Upper lobe of left lung (tissue), 6 donors: ENCODE measurements at regions not wholly inside any gene's neighbourhood (a gene's known extent, or its start where the extent isn't known, plus 50 kb on each side); places are given as distances from the start of the nearest gene placed in this dataset.
A peak's percentile ranks its signal among the peaks of the same experiment; 100 is the strongest.

ENCODE experiments used
- ATAC-seq, 2 donors: fragments of 200-7000 bp; cut with Tn5 transposase; one replicate each; pipeline ENCODE4 v1.9.1; 2022; ENCODE audit warnings: mild to moderate bottlenecking in 2 of 2, moderate library complexity in 2 of 2; ENCODE audit not compliant: low FRiP score in 2 of 2
- DNase-seq, 2 donors: peaks; one replicate each; pipeline ENCODE4 v3.0.0-alpha.2; 2019 to 2020
- H3K27ac ChIP-seq, 4 donors: fragments of 200-600 bp; sonication (generic); one replicate each; pipeline ENCODE4 v1.5.1; 2016 to 2019
- H3K27me3 ChIP-seq, 4 donors: fragments of 200-600 bp; sonication (generic); one replicate each; pipeline ENCODE4 v1.5.1; 2017 to 2019
- H3K36me3 ChIP-seq, 4 donors: fragments of 200-600 bp; sonication (generic); one replicate each; pipeline ENCODE4 v1.5.1; 2016 to 2019
- H3K4me1 ChIP-seq, 4 donors: fragments of 200-600 bp; sonication (generic); one replicate each; pipeline ENCODE4 v1.5.1; 2018 to 2019
- H3K4me3 ChIP-seq, 4 donors: fragments of 200-600 bp; sonication (generic); one replicate each; pipeline ENCODE4 v1.5.1; 2017 to 2019; ENCODE audit warnings: mild to moderate bottlenecking in 2 of 4, moderate library complexity in 1 of 4
- H3K9me3 ChIP-seq, 4 donors: fragments of 200-600 bp; sonication (generic); one replicate each; pipeline ENCODE4 v1.5.1; 2018 to 2019
- CTCF ChIP-seq, 6 experiments: fragments of 450-650 bp in 4 of 6; fragments of 200-600 bp in 2 of 6; sonication (generic) in 2 of 6; IDR thresholded peaks; one replicate each; pipeline ENCODE4 v1.5.1; 2016 to 2019; ENCODE audit warnings: antibody characterized with exemption in 6 of 6
- EP300 ChIP-seq, 4 donors: sonication (generic); formaldehyde crosslinking; IDR thresholded peaks; one replicate each; pipeline ENCODE4 v1.5.1; 2017; ENCODE audit warnings: antibody characterized with exemption in 4 of 4, control low read depth in 2 of 4
- POLR2A ChIP-seq, 4 donors: fragments of 450-650 bp; IDR thresholded peaks; one replicate each; pipeline ENCODE4 v1.5.1; 2016 to 2017; ENCODE audit warnings: antibody characterized with exemption in 4 of 4, mild to moderate bottlenecking in 2 of 4
- POLR2AphosphoS5 ChIP-seq, 2 donors: sonication (generic); formaldehyde crosslinking; IDR thresholded peaks; one replicate each; pipeline ENCODE4 v1.5.1; 2017; ENCODE audit warnings: antibody characterized with exemption in 2 of 2
- WGBS, 2 donors: methylation state at CpG; one replicate each; pipeline ENCODE4 v1.1.5; 2017 to 2018; 5-methylcytosine and 5-hydroxymethylcytosine counted together
- donor health status: DM: no; HTN: no; CAD: no; lungs with moderate emphysema.
- donor health status: DM: no; HTN: yes; CAD: no; lungs with severe emphysema.

GRCh38 chr6:105987516-105987915, 98.6 kb upstream of the PRDM1 start:
- H3K36me3 ChIP-seq, result no peaks in the 10 kb centered on the region
- TF ChIP-seq POLR2AphosphoS5 (IDR thresholded peaks at IDR 0.05) (no peak), EP300 (IDR thresholded peaks at IDR 0.05) (no peak), CTCF (IDR thresholded peaks at IDR 0.05) (no peak), POLR2A (IDR thresholded peaks at IDR 0.05) (no peak)
- DNase-seq (no peak), ATAC-seq (no peak)
- H3K9me3 ChIP-seq, result no peaks in the 10 kb centered on the region
- H3K4me1 ChIP-seq, result peaks cover 13 to 24% (median 16%) of the 10 kb centered on the region in 4 donors
- H3K4me3 ChIP-seq, result no peak overlapping the region
- WGBS, 2 donors, result 63 to 82% methylated on average over 1 of the region's 1 CpG
- peaks cover 0 to 8% (median 4%) of the 10 kb centered on the region in 4 donors for H3K27me3 ChIP-seq
- no peak overlapping the region for H3K27ac ChIP-seq

- no peaks in the 10 kb centered on the region for H3K36me3 ChIP-seq
- WGBS, 2 donors, result 55 to 56% methylated on average over 1 of the region's 1 CpG
- H3K4me3 ChIP-seq, result no peak overlapping the region
- peaks cover 0 to 8% (median 4%) of the 10 kb centered on the region in 4 donors for H3K27me3 ChIP-seq
- DNase-seq, result no peak
- no peak for ATAC-seq
- H3K27ac ChIP-seq, result no peak overlapping the region
- TF ChIP-seq EP300 (IDR thresholded peaks at IDR 0.05) (no peak), POLR2AphosphoS5 (IDR thresholded peaks at IDR 0.05) (no peak), CTCF (IDR thresholded peaks at IDR 0.05) (no peak), POLR2A (IDR thresholded peaks at IDR 0.05) (no peak)
- peaks cover 11 to 19% (median 15%) of the 10 kb centered on the region in 4 donors for H3K4me1 ChIP-seq
- H3K9me3 ChIP-seq, result no peaks in the 10 kb centered on the region
Observed at GRCh38 chr6:105986998-105987397, 99.1 kb upstream of the PRDM1 start.

- H3K4me3 ChIP-seq, result peak overlapping the region in 2 of 4 donors; percentile 11 to 24
- H3K9me3 ChIP-seq, result no peaks in the 10 kb centered on the region
- DNase-seq (peak; percentile 46 to 79), ATAC-seq (peak; percentile 16 to 53)
- H3K27me3 ChIP-seq, result peaks cover 0 to 14% (median 8%) of the 10 kb centered on the region in 4 donors
- TF ChIP-seq POLR2AphosphoS5 (IDR thresholded peaks at IDR 0.05) (no peak), CTCF (IDR thresholded peaks at IDR 0.05) (no peak), EP300 (IDR thresholded peaks at IDR 0.05) (no peak), POLR2A (IDR thresholded peaks at IDR 0.05) (no peak)
- peaks cover 11 to 22% (median 13%) of the 10 kb centered on the region in 4 donors for H3K4me1 ChIP-seq
- H3K27ac ChIP-seq, result no peak overlapping the region
- no peaks in the 10 kb centered on the region for H3K36me3 ChIP-seq
- 32 to 35% methylated on average over 32 to 46 of the region's 48 CpGs for WGBS, 2 donors
Observed at GRCh38 chr6:105985816-105986632, 100.1 kb upstream of the PRDM1 start.

- DNase-seq (no peak), ATAC-seq (peak in 1 of 2 donors; percentile 25)
- Histone ChIP-seq H3K4me1 (peaks cover 11 to 24% (median 15%) of the 10 kb centered on the region in 4 donors), H3K27ac (no peak overlapping the region), H3K27me3 (peaks cover 0 to 14% (median 8%) of the 10 kb centered on the region in 4 donors), H3K36me3 (no peaks in the 10 kb centered on the region), H3K4me3 (peak overlapping the region in 1 of 4 donors; percentile 11), H3K9me3 (no peaks in the 10 kb centered on the region)
- WGBS, 2 donors, result 39 to 45% methylated on average over 5 of the region's 5 CpGs
- no peak for TF ChIP-seq POLR2A (IDR thresholded peaks at IDR 0.05)
- no peak for TF ChIP-seq CTCF (IDR thresholded peaks at IDR 0.05)
- TF ChIP-seq EP300 (IDR thresholded peaks at IDR 0.05), result no peak
- TF ChIP-seq POLR2AphosphoS5 (IDR thresholded peaks at IDR 0.05), result no peak
Observed at GRCh38 chr6:105985098-105985815, 100.9 kb upstream of the PRDM1 start.
